KG1 (cell line): ENCODE measurements at regions not wholly inside any gene's neighbourhood (a gene's known extent, or its start where the extent isn't known, plus 50 kb on each side); places are given as distances from the start of the nearest gene placed in this dataset.

Experiments used
- DNase-seq: peaks from one replicate; lab custom pipeline; 2025; lab: John Stamatoyannopoulos, UW

DNA sequence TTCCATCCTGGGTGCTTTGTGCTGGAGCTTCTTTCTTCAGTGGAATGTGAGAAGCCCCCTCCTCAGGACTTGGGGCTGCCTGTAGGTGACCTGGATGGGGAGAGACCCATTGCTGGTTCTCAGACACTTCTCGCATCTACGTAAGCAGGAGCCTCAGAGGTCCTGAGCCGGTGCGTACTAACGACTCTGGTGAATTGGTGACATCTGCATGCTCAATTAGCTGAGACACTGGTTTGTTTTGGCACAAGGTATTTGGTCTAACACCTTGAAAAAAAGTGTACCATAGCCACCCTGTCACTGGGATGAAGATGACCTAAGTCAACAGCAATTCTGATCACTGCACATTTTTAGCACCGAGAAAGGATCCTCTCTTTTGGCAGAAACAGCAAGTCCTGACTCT is 57.7 kb downstream of the LRRC30 start:
- no peak for DNase-seq

DNA sequence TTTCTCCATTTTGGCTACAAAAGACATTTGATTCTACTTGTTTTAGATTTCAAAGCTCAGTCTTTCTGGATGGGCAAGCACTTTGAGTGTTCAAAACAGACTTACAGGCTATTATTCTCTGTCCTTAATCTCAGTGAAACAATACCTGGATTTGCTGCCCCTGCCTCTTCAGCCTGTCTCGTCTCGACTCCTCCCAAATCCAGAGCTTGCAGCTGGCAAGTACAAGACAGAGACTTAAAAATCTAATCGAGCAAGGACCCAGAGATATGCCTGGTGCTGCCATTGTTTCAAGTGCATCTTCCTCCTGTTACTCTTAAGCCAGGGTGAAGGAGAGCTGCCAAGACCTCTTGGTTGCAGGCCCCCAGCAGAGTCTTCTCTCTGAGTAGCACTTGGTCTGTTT is 59.2 kb downstream of the LRRC30 start:
- no peak for DNase-seq

DNA sequence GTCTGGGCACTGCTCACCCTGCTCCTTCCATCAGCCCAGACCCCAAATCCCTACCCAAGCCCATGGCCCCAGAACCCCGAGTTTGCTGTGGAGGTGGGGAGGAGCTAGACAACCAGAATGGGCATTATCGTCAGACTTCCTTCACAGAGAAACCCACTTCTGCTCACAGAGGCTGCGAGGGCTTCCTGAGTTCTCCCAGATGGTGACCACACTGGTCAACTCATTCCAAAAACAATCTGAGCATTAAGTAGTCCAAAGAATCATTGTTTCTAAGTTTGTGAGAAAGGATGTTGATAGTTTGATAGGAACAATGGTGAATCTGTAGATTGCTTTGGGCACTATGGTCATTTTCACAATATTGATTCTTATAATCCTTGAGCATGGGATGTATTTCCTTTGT is 60.2 kb downstream of the LRRC30 start:
- DNase-seq: peak; percentile 3

GRCh38 chr18:7298149-7298548 is 67.3 kb downstream of the LRRC30 start:
- no peak for DNase-seq

GRCh38 chr18:7301094-7301493 is 70.2 kb downstream of the LRRC30 start:
- DNase-seq: no peak

GRCh38 chr18:7303316-7304060 is 72.6 kb downstream of the LRRC30 start:
- no peak for DNase-seq

DNA sequence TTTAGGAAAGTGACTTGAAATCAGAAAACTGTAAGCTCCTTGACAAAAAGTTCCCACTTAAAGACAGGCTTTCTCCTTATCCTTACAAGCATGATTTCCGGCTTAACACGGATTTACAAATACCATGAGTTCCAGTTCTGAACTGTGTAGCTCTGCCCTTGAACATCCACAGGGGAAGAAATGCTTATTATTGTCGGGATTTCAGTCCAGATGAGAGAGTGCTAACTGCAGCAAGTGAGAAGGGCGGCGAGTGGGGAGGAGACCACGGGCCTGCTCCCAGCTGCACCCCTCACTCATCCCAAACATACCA is 73.1 kb downstream of the LRRC30 start:
- DNase-seq: no peak

GRCh38 chr18:7305416-7305815 is 74.5 kb downstream of the LRRC30 start:
- no peak for DNase-seq

- no peak for DNase-seq
Observed at GRCh38 chr18:7307030-7307429, 76.1 kb downstream of the LRRC30 start.

- DNase-seq: no peak
Observed at GRCh38 chr18:7307526-7307925, 76.6 kb downstream of the LRRC30 start.

DNA sequence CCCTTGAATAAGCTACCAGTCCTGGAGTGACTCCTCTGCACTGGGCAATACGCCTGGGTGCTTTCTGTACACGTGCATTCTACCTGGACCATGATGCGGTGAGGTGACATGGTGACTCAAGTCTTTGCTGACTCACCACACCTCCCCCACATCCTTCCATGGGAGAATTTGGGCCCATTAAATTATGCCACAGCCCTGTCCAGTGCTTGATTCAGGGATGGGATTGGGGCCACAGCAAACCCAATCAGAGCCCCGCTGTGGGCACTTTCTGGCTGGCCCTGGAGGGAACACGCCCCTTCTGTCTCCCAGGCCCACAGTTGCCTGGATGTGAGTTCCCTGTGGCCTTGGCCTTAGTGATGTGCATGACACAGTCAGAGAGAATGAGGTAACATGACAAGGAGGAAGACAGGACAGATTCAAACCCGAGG is 86.9 kb downstream of the LRRC30 start:
- no peak for DNase-seq

- no peak for DNase-seq
Observed at GRCh38 chr18:7319161-7319560, 88.3 kb downstream of the LRRC30 start.

DNA sequence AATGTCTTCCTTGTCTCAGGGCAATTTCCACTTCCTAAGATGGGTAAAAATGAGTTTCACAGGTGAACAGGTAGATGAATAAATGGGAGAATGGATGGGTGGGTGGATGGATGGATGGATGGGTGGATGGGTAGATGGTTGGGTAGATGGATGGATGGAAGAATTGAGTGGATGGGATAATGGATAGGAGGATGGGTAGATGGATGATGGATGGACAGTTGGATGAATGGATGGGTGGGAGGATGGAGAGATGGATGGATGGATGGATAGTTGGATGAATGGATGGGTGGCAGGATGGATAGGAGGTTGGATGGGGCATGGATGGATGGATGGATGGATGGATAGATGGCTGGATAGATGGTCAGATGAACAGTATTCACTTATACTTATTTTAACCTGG is 90.9 kb downstream of the LRRC30 start:
- no peak for DNase-seq

- no peak for DNase-seq
Observed at GRCh38 chr18:7322817-7323485, 92.1 kb downstream of the LRRC30 start.

DNA sequence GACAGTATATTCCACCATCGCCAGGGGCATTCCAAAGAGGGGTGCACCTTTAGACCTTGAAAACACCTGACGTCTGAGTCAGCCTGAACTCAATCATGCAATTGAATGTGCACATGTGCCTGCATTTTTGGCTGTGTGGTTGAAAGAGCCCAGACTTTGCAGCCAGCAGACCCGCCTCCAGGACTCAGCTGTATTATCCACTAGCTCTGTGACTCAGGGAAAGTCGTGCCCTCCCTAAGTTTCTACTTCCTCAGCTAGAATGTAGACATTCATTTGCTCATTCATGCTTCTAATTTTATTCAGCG is 94.2 kb downstream of the LRRC30 start:
- DNase-seq: no peak

DNA sequence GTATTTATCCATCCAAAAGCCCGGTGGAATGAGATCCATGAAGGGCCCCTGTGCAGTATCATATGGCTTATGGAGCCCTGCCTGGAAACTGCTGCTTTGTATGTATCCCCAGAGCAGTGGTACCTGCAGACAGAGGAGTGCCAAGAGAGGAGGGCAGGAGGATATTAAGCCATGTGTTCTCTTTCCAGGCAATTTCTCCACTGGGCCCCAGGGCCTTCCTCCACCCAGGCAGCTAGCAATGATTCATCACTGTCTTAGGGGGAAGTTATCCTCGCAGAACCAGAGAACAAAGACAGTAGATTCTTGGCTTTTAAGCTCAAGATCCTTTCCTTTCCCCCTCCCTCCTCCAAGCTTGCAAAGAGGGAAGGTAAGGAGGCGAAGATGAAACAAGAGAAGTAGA is 98.1 kb downstream of the LRRC30 start:
- DNase-seq: no peak

DNA sequence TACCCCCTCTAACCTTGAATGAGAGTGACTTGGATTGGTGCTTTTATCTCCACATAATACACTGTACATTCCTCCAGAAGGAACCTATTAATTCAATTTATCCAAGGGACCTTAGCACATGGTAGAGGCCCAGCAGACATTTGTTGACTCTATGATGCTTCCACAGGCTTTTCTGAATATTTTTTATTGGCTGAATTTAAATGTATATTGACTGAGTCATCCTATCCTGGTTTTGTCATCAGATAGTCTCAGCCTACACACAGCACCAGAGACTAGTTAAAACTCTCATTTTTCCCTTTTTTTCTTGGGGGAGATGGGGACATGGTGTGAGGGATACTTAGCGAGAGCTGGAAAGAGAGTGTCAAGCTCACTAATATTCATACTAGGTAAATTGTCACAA is 101.6 kb downstream of the LRRC30 start:
- no peak for DNase-seq

- no peak for DNase-seq
Observed at GRCh38 chr18:7333025-7333562, 102.2 kb downstream of the LRRC30 start.

- DNase-seq: no peak
Observed at GRCh38 chr18:7334973-7335568, 104.2 kb downstream of the LRRC30 start.

GRCh38 chr18:7336623-7337022 is 105.7 kb downstream of the LRRC30 start:
- no peak for DNase-seq

- DNase-seq: no peak
Observed at GRCh38 chr18:7338846-7339245, 108.0 kb downstream of the LRRC30 start.

DNA sequence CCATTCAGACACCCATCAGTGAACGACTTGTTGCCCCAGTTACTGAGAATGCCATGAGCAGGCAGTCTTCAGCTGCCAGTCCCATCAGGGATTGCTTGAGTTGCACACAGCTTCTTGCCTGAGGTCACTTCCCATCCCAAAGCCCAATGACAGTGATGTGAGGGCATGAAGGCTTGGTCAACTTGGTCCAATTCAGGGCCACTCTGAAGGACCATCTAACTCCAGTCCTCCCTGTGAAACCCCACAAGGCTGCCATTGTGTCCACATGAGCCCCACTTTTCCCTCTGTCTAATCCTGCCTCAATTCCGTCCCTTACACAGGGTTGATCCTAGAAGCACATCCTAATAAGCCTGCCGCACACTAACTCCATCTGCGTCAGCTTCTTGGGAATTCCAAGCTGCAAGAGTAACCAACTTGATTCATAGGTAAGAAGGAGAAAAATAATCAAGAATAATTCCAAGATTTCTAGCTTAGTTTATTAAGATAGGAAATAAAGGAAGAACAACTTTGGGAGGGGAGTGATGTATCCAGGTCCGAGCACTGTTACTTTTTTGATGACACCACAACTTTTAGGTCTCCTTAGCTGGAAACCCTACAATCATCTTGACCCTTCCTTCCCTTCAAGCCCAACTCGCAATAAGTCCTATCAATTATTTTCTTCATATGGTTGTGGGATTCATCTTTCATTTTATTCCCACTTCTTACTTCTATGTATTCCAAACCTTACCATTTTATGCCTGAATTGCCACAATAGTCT is 110.9 kb downstream of the LRRC30 start:
- DNase-seq: no peak
